ENCODE measurements at regions not wholly inside any gene's neighbourhood (a gene's known extent, or its start where the extent isn't known, plus 50 kb on each side); places are given as distances from the start of the nearest gene placed in this dataset.

GRCh38 chr3:95911767-95912166, 902.6 kb upstream of the EPHA6 start:
- TF ChIP-seq POLR2AphosphoS5 (IDR thresholded peaks at IDR 0.05; ENCODE audit: borderline replicate concordance, low read depth, low read length) (no peak), EZH2 (IDR thresholded peaks at IDR 0.05) (no peak), FOXP2 (optimal IDR thresholded peaks at IDR 0.05; ENCODE audit: control extremely low read depth, extremely low read length, insufficient read depth) (no peak)

Data from SK-N-MC (cell line).